Erythroblast (primary cell): ENCODE measurements at regions not wholly inside any gene's neighbourhood (a gene's known extent, or its start where the extent isn't known, plus 50 kb on each side); places are given as distances from the start of the nearest gene placed in this dataset.
"Not testable (repeated sequence)": the region's sequence is repeated elsewhere in the genome, so short reads cannot be mapped to it uniquely, and the experiment has no call there.

Source experiments
- DNase-seq, 2 experiments: peaks; one replicate each; lab custom pipeline; 2025; lab: John Stamatoyannopoulos, UW
- GATA1 ChIP-seq: IDR thresholded peaks from 2 replicates; pipeline ENCODE4 v1.6.1; 2011; ENCODE audit warnings: low read depth, mild to moderate bottlenecking, control low read depth, low read length, moderate library complexity
- POLR2A ChIP-seq: IDR thresholded peaks from 2 replicates; pipeline ENCODE4 v1.6.1; 2011; ENCODE audit warnings: mild to moderate bottlenecking, low read length

DNA sequence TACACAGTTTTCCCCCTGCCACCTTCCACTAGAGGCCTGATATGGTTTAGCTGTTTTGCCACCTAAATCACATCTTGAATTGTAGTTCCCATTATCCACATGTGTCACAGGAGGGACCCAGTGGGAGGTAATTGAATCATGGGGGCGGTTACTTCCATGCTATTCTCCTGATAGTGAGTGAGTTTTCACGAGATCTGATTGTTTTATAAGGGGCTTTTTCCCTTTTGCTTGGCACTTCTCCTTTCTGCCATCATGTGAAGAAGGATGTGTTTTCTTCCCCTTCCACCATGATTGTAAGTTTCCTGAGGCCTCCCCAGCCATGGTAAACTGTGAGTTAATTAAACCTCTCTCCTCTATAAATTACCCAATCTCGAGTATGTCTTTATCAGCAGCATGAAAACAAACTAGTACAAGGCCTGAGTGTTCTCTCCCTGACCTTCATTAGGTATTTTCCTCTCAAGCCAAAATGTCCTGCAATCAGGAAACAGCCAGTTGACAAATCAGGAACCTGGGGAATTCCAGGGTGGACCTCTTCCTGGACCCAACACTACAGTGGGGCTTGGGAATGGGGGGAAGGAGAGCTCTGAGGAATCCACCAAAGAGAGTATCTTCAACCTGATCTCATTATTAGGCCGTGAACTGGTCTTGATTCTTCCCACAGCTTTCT, 129.9 kb downstream of the TXNL1 start:
- DNase-seq, result no peak
- TF ChIP-seq POLR2A (no peak), GATA1 (no peak)

GRCh38 chr18:56505971-56506370, 132.4 kb downstream of the TXNL1 start:
- no peak for DNase-seq
- TF ChIP-seq GATA1 (no peak), POLR2A (no peak)

- DNase-seq, result no peak
- TF ChIP-seq GATA1, result no peak
- TF ChIP-seq POLR2A, result no peak
Observed at GRCh38 chr18:56505293-56505692, 133.1 kb downstream of the TXNL1 start.

GRCh38 chr18:56501896-56502295, 136.5 kb downstream of the TXNL1 start:
- no peak for DNase-seq
- TF ChIP-seq GATA1, result no peak
- no peak for TF ChIP-seq POLR2A

- no peak for DNase-seq
- TF ChIP-seq POLR2A (no peak), GATA1 (no peak)
Observed at GRCh38 chr18:56495884-56496283, 142.5 kb downstream of the TXNL1 start.

GRCh38 chr18:56493531-56493930, 144.9 kb downstream of the TXNL1 start:
- TF ChIP-seq POLR2A (no peak), GATA1 (no peak)
- DNase-seq, result no peak

- TF ChIP-seq GATA1, result no peak
- no peak for TF ChIP-seq POLR2A
- DNase-seq, result no peak
Observed at GRCh38 chr18:56492136-56492535, 146.3 kb downstream of the TXNL1 start.

DNA sequence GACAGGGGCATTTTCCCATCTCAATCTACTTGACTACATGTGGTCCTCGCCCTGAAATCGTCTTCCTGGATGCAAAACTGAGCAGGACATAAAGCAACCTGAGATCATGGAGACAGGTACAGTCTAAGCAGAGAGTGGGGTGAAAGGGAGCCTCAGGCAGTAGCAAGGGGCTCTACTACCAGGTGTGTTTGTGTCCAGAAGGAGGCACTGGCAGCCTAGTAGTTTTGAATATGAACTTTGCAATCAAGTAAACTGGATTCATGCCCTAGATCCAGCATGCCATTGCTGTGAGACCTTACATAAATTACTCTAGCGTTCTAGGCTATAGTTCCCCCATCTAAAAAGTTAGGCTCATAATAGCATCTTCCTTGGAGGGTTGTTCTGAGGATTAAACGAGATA, 147.4 kb downstream of the TXNL1 start:
- DNase-seq, result peak in 1 of 2 experiments; percentile 14
- no peak for TF ChIP-seq POLR2A
- no peak for TF ChIP-seq GATA1

DNA sequence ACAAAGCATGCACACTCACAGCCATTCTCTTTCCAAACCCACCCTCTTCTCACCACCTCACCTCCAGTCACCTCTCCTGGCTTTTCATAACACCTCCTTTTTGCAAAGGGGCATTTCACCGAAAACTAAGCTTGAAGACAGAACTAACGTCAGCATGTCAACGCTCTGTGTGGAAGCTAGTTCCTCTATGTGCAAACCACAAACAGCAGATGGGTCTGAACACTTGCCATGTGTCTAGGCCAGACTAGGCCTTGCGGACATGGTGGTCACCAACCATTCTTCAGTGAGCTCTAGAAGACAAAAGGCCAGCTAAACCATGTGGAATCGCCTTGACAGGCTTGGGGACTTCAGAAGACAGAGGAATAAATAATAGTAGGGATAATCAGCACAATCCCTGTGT, 148.5 kb downstream of the TXNL1 start:
- DNase-seq, result no peak
- no peak for TF ChIP-seq GATA1
- TF ChIP-seq POLR2A, result no peak

- TF ChIP-seq POLR2A, result no peak
- TF ChIP-seq GATA1, result no peak
- no peak for DNase-seq
Observed at GRCh38 chr18:56488739-56489138, 149.7 kb downstream of the TXNL1 start.

GRCh38 chr18:56487801-56488200, 150.6 kb downstream of the TXNL1 start:
- no peak for TF ChIP-seq POLR2A
- no peak for TF ChIP-seq GATA1
- DNase-seq, result no peak

DNA sequence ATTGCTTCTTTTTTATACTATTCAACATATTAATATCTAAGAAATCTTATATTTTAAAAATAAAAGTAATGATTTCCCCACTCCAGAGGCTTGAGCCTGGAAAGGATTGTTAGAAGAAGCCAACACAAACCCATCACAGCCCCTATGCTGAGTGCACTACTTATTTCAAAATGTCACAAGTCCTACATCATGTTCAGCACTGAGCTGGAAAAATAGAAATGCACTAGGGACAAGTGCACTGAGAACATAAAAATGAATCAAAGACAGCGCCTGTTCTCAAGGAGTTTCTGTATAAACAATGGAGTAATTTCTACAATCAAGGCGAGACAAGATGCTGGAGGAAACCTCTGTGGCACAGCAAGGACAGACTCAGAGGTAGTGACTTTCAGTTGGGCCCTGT, 155.0 kb downstream of the TXNL1 start:
- DNase-seq, result no peak
- TF ChIP-seq GATA1 (no peak), POLR2A (no peak)

- DNase-seq, result not testable (repeated sequence)
Observed at GRCh38 chr18:56482813-56483212, 155.6 kb downstream of the TXNL1 start.

DNA sequence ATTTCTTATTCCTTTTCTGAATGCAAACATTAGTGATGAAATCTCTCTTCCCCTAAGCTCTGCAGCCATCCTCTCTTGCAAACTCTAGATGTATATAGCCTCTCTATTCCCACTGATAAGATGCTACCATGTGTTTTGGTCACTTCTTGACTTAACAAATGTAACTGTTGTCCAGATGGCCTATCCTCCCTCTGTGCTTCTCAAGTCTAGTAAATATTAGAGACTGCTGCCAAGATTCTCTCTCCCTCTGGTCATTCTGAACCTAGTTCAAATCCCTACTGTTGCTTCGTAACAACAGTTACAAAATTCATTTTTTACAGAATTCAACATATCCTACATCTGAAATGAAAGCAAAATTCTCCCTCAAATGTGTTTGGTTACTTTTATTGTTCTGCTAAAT, 156.6 kb downstream of the TXNL1 start:
- TF ChIP-seq POLR2A (no peak), GATA1 (no peak)
- DNase-seq, result no peak

- no peak for DNase-seq
- TF ChIP-seq GATA1, result no peak
- no peak for TF ChIP-seq POLR2A
Observed at GRCh38 chr18:56479841-56480240, 158.6 kb downstream of the TXNL1 start.

GRCh38 chr18:56475250-56475649, 163.1 kb downstream of the TXNL1 start:
- DNase-seq, result no peak
- TF ChIP-seq GATA1, result no peak
- TF ChIP-seq POLR2A, result no peak
